ENCODE measurements at regions not wholly inside any gene's neighbourhood (a gene's known extent, or its start where the extent isn't known, plus 50 kb on each side); places are given as distances from the start of the nearest gene placed in this dataset.

DNA sequence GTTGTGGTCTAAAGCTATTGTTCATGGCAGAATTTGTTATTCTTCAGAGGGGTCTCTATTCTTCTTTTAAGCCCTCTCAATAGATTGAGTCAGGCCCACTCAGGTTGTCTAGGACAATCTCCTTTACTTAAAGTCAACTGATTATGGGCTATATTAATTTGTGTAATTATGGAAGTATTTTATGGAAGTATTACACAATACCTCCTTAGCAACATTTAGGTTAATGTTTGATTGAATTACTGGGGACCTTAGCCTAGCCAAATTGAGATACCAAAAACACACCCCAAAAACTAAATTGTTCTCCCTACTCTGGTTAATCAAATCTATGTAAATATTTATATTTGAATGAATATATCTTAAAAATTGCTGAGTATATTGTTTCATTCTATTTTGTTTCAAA lies 347.1 kb upstream of the GRIN3A start:
- TF ChIP-seq, protein P1, sequence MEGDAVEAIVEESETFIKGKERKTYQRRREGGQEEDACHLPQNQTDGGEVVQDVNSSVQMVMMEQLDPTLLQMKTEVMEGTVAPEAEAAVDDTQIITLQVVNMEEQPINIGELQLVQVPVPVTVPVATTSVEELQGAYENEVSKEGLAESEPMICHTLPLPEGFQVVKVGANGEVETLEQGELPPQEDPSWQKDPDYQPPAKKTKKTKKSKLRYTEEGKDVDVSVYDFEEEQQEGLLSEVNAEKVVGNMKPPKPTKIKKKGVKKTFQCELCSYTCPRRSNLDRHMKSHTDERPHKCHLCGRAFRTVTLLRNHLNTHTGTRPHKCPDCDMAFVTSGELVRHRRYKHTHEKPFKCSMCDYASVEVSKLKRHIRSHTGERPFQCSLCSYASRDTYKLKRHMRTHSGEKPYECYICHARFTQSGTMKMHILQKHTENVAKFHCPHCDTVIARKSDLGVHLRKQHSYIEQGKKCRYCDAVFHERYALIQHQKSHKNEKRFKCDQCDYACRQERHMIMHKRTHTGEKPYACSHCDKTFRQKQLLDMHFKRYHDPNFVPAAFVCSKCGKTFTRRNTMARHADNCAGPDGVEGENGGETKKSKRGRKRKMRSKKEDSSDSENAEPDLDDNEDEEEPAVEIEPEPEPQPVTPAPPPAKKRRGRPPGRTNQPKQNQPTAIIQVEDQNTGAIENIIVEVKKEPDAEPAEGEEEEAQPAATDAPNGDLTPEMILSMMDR (IDR thresholded peaks at IDR 0.05; ENCODE audit: low read depth, low read length, poor library complexity, severe bottlenecking), result no peak
- TF ChIP-seq EZH2phosphoT487 (IDR thresholded peaks at IDR 0.05; ENCODE audit: borderline replicate concordance, low read length), result no peak

Measured in DOHH2 (cell line).